Testis (tissue), 2 donors: ENCODE measurements at regions not wholly inside any gene's neighbourhood (a gene's known extent, or its start where the extent isn't known, plus 50 kb on each side); places are given as distances from the start of the nearest gene placed in this dataset.

Source experiments
- POLR2A ChIP-seq: fragments of 450-650 bp; IDR thresholded peaks from one replicate; pipeline ENCODE4 v1.6.1; 2017; ENCODE audit warnings: antibody characterized with exemption, mild to moderate bottlenecking, moderate library complexity
- TF ChIP-seq, protein P1 (sequence below), 3 experiments: fragments of 450-650 bp in 2 of 3; fragments of 200-600 bp in 1 of 3; sonication (generic) in 1 of 3; IDR thresholded peaks; one replicate each; pipeline ENCODE4 v1.5.1; 2016 to 2019; ENCODE audit warnings: antibody characterized with exemption in 3 of 3, mild to moderate bottlenecking in 2 of 3, moderate library complexity in 1 of 3

DNA sequence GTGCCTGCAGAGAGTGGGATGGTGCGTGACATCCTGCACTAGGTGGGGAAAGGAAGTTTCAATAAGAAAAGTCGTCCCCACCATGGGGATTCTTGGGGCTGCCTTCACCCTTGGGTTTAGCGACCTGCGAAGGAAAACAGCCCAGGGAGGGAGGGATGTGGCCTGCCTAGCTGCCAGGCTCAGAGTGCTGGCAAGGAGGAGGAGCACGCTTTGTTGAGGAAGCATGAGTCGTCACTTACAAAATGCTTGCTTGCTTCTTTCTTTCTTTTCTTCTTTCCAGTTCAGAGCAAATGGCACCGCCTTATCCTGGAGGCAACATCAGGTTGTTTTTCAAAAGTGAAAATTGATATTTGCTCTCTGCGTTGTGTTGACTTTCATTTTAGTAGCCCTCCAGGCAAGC, 123.2 kb downstream of the TFAP2C start:
- TF ChIP-seq, protein P1, sequence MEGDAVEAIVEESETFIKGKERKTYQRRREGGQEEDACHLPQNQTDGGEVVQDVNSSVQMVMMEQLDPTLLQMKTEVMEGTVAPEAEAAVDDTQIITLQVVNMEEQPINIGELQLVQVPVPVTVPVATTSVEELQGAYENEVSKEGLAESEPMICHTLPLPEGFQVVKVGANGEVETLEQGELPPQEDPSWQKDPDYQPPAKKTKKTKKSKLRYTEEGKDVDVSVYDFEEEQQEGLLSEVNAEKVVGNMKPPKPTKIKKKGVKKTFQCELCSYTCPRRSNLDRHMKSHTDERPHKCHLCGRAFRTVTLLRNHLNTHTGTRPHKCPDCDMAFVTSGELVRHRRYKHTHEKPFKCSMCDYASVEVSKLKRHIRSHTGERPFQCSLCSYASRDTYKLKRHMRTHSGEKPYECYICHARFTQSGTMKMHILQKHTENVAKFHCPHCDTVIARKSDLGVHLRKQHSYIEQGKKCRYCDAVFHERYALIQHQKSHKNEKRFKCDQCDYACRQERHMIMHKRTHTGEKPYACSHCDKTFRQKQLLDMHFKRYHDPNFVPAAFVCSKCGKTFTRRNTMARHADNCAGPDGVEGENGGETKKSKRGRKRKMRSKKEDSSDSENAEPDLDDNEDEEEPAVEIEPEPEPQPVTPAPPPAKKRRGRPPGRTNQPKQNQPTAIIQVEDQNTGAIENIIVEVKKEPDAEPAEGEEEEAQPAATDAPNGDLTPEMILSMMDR (IDR thresholded peaks at IDR 0.05): no peak
- no peak for TF ChIP-seq POLR2A
